ENCODE measurements at regions not wholly inside any gene's neighbourhood (a gene's known extent, or its start where the extent isn't known, plus 50 kb on each side); places are given as distances from the start of the nearest gene placed in this dataset.

- Histone ChIP-seq H3K9me3 (ENCODE audit: control insufficient read depth in 1 of 2, insufficient read depth in 1 of 2, low read depth in 1 of 2, low read length in 2 of 2) (peaks cover 5% of the 10 kb centered on the region in 2 experiments; a peak in 2 of 4 replicates), H3K4me3 (replicated peaks in 1 of 2; ENCODE audit: low read depth in 1 of 2, low read length in 2 of 2) (no peak overlapping the region), H3K79me2 (ENCODE audit: insufficient read depth, low read length) (no peaks in the 10 kb centered on the region), H3K27me3 (ENCODE audit: insufficient read depth, low read length) (no peaks in the 10 kb centered on the region), H4K20me1 (ENCODE audit: insufficient read depth) (no peaks in the 10 kb centered on the region), H3K36me3 (ENCODE audit: control insufficient read depth in 1 of 2, insufficient read depth in 2 of 2, low read length in 2 of 2) (no peaks in the 10 kb centered on the region), H3K9ac (ENCODE audit: low read length) (no peak overlapping the region), H2AFZ (ENCODE audit: low read depth, low read length, poor library complexity, severe bottlenecking) (no peak overlapping the region), H3K4me2 (ENCODE audit: low read length) (no peak overlapping the region), H3K27ac (ENCODE audit: low read depth, low read length) (no peak overlapping the region), H3K9me2 (ENCODE audit: insufficient read depth) (no peaks in the 10 kb centered on the region), H3K4me1 (ENCODE audit: control insufficient read depth in 1 of 2, insufficient read depth in 2 of 2, low read length in 2 of 2) (no peaks in the 10 kb centered on the region)
- BruUV-seq (replicated peaks): no TSS peak
- ATAC-seq (no peak), DNase-seq (ENCODE audit: low read depth, low spot score) (no peak)
- intact Hi-C loops (cut with micrococcal nuclease): no loop called here
- ChIA-PET RAD21 (ENCODE audit: low non-redundant PET in 1 of 2, low total read pairs in 2 of 2, uncharacterized antibody in 2 of 2, unreplicated experiment in 2 of 2) (no interaction called here), POLR2A (no interaction called here), CTCF (no interaction called here)
- TF ChIP-seq POLR2AphosphoS5 (IDR thresholded peaks at IDR 0.05; ENCODE audit: low read depth, low read length): no peak
- no peak for TF ChIP-seq EGR1 (IDR thresholded peaks at IDR 0.05; ENCODE audit: low read depth)
- TF ChIP-seq MAX (IDR thresholded peaks at IDR 0.05): no peak
- TF ChIP-seq JUND (IDR thresholded peaks at IDR 0.05): no peak
- no peak for TF ChIP-seq REST (IDR thresholded peaks at IDR 0.05; ENCODE audit: low read depth)
- no peak for TF ChIP-seq FOSL1 (IDR thresholded peaks at IDR 0.05; ENCODE audit: low read depth)
- no peak for TF ChIP-seq SIN3A (IDR thresholded peaks at IDR 0.05; ENCODE audit: low read depth)
- TF ChIP-seq ZBTB33 (IDR thresholded peaks at IDR 0.05; ENCODE audit: extremely low read depth, insufficient replicate concordance, low read length): no peak
- TF ChIP-seq EZH2 (IDR thresholded peaks at IDR 0.05): no peak
- TF ChIP-seq ELF1 (IDR thresholded peaks at IDR 0.05; ENCODE audit: borderline replicate concordance, low read depth): no peak
- TF ChIP-seq ATF3 (IDR thresholded peaks at IDR 0.05): no peak
- TF ChIP-seq ZNF274 (IDR thresholded peaks at IDR 0.05; ENCODE audit: low read depth, low read length): no peak
- TF ChIP-seq SP1 (IDR thresholded peaks at IDR 0.05; ENCODE audit: low read depth): no peak
- TF ChIP-seq TCF7L2 (IDR thresholded peaks at IDR 0.05; ENCODE audit: borderline replicate concordance, extremely low read depth, insufficient read depth, insufficient read length): no peak
- no peak for TF ChIP-seq ZFX (IDR thresholded peaks at IDR 0.05)
- no peak for TF ChIP-seq CTCF (IDR thresholded peaks at IDR 0.05 in 2 of 3, conservative IDR thresholded peaks at IDR 0.05 in 1 of 3; ENCODE audit: borderline replicate concordance in 1 of 3, insufficient read depth in 1 of 3, low read depth in 2 of 3, low read length in 2 of 3)
- no peak for TF ChIP-seq SRF (IDR thresholded peaks at IDR 0.05; ENCODE audit: low read depth)
- TF ChIP-seq CBX3 (IDR thresholded peaks at IDR 0.05; ENCODE audit: low read depth): no peak
- TF ChIP-seq CEBPB (IDR thresholded peaks at IDR 0.05; ENCODE audit: low read depth): no peak
Observed at GRCh38 chr18:72201032-72201431, 343.1 kb downstream of the CBLN2 start.

Data from HCT116 (cell line).